BLaER1 treated with 17β-estradiol and CSF1 and Interleukin-3, amounts not matched to agents 10 nM and 100 nM (cell line): ENCODE measurements at regions not wholly inside any gene's neighbourhood (a gene's known extent, or its start where the extent isn't known, plus 50 kb on each side); places are given as distances from the start of the nearest gene placed in this dataset.

ENCODE experiments used
- H3K27ac ChIP-seq, 11 experiments: shearing (Covaris generic); formaldehyde crosslinking; 2 replicates each; pipeline ENCODE4 v1.8.1; 2022
- H3K27me3 ChIP-seq, 11 experiments: shearing (Covaris generic); formaldehyde crosslinking; 2 replicates each; pipeline ENCODE4 v1.8.1; 2022
- H3K36me3 ChIP-seq, 11 experiments: shearing (Covaris generic); formaldehyde crosslinking; 2 replicates each; pipeline ENCODE4 v1.8.1; 2022
- H3K4me1 ChIP-seq, 10 experiments: shearing (Covaris generic); formaldehyde crosslinking; 2 replicates each; pipeline ENCODE4 v1.8.1; 2022
- H3K4me2 ChIP-seq, 11 experiments: shearing (Covaris generic); formaldehyde crosslinking; 2 replicates each; pipeline ENCODE4 v1.8.1; 2022
- H3K4me3 ChIP-seq, 10 experiments: shearing (Covaris generic); formaldehyde crosslinking; 2 replicates each; pipeline ENCODE4 v1.8.1; 2022
- H3K9ac ChIP-seq, 11 experiments: shearing (Covaris generic); formaldehyde crosslinking; 2 replicates each; pipeline ENCODE4 v1.8.1; 2022
- H3K9me3 ChIP-seq, 11 experiments: shearing (Covaris generic); formaldehyde crosslinking; replicated peaks in 1 of 11; 2 replicates each; pipeline ENCODE4 v1.8.1; 2022
- H4K20me1 ChIP-seq, 11 experiments: shearing (Covaris generic); formaldehyde crosslinking; 2 replicates each; pipeline ENCODE4 v1.8.1; 2022
- Cebpa-rat ChIP-seq, 11 experiments: shearing (Covaris generic); IDR thresholded peaks; 2 replicates each; pipeline ENCODE4 v1.8.1; 2022

DNA sequence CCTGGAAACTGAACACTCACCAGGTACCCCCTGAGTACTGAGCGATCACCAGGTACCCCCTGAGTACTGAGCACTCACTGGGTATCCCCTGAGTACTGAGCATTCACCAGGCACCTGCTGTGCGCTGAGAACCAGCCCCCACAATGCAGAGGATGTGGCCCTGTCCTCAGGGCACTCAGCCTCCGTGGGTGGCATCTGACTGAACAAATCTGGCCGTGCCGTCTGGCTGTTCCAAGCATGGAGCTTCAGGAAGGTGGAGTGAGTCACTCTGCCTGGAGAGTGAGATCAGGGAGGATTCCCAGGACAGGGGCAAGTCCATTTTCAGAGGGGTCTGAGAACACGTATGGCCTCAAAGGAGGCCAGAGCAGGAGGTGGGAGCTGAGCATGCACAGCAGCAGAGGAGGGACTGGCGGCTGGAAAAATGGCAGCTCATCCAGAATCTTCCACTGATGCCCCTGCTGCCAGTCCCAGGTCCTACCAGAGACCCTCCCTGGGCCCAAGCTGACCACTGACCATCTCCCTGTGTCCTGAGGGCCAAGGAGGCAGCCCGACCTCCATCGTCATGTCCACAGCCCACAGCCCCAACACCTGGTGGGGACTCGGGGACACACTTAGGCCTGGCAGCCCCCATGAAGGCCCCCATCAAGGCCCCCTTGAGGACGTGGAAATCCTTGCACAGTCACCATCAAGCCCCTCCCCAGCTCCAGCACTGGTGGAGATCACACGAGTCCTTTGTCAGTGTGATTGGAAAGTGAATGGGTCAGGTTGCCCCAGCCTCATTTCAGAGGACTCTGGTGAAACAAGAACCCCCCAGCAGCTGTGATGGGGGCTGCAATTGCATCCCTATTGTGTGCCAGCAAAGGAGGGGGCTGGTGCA, 94.1 kb downstream of the HMX1 start:
- Histone ChIP-seq H3K27ac (no peak overlapping the region), H3K27me3 (no peaks in the 10 kb centered on the region), H4K20me1 (peaks cover 0 to 9% (median 0%) of the 10 kb centered on the region in 11 experiments; a peak in 2 of 22 replicates), H3K9ac (no peak overlapping the region), H3K4me1 (no peaks in the 10 kb centered on the region), H3K4me2 (no peak overlapping the region), H3K9me3 (no peaks in the 10 kb centered on the region), H3K4me3 (no peak overlapping the region), H3K36me3 (no peaks in the 10 kb centered on the region)
- no peak for TF ChIP-seq Cebpa-rat (IDR thresholded peaks at IDR 0.05)

DNA sequence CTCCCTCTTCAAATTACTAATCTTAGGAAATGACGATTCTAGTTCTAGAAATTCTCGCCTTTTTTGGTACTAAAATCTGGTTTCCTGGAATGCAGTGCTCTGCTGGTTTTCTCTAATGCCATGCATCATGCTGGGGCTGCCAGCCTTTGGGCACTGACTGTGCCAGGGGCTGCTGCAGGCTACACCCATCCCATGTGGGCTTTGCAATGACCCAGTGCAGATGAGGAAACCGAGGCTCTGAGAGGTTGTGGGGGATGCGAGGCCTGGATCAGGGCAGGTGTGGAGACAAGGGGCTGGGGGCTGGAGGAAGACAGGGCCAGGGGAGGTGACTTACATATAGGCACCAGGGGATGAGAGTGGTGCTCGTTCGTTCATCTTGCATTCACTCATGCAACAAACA, 95.3 kb downstream of the HMX1 start:
- Histone ChIP-seq H3K4me3 (no peak overlapping the region), H4K20me1 (peaks cover 0 to 9% (median 0%) of the 10 kb centered on the region in 11 experiments; a peak in 2 of 22 replicates), H3K36me3 (no peaks in the 10 kb centered on the region), H3K9me3 (no peaks in the 10 kb centered on the region), H3K9ac (no peak overlapping the region), H3K27ac (no peak overlapping the region), H3K27me3 (no peaks in the 10 kb centered on the region), H3K4me2 (no peak overlapping the region), H3K4me1 (peaks cover 0 to 9% (median 3%) of the 10 kb centered on the region in 10 experiments; a peak in 6 of 20 replicates)
- no peak for TF ChIP-seq Cebpa-rat (IDR thresholded peaks at IDR 0.05)

DNA sequence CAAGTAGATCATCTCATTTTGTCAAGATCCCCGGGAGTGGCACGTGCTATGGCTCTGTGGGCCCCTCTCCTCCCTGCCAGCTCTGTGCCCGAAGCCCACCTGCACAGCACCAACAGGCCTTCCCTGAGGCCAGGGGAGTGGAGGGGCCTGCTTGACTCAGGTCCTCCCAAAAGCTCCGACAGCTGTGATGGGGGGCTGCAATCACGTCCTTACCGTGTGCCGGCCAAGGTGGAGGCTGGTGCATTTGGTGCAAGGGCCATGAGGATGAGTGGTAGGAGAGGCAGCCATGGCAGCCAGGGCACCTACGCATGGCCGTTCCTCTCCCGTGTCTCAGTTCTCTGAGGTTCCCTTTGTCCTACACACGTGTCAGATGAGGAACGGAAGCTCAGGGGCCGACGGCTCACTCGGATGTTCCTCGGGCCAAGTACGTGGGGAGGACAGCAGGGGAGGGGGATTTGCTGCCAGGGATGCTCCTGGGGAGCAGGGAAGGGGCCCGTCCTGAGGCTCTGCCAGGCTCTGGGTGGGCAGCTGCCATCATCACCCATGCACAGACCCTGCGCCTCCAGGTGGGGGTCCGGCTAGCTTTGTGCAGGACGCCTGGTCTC, 95.8 kb downstream of the HMX1 start:
- Histone ChIP-seq H3K36me3 (no peaks in the 10 kb centered on the region), H3K4me3 (no peak overlapping the region), H3K9ac (no peak overlapping the region), H3K27me3 (no peaks in the 10 kb centered on the region), H3K27ac (no peak overlapping the region), H3K9me3 (no peaks in the 10 kb centered on the region), H3K4me1 (peaks cover 0 to 12% (median 6%) of the 10 kb centered on the region in 10 experiments; a peak in 7 of 20 replicates), H3K4me2 (no peak overlapping the region), H4K20me1 (peaks cover 0 to 9% (median 0%) of the 10 kb centered on the region in 11 experiments; a peak in 2 of 22 replicates)
- no peak for TF ChIP-seq Cebpa-rat (IDR thresholded peaks at IDR 0.05)

DNA sequence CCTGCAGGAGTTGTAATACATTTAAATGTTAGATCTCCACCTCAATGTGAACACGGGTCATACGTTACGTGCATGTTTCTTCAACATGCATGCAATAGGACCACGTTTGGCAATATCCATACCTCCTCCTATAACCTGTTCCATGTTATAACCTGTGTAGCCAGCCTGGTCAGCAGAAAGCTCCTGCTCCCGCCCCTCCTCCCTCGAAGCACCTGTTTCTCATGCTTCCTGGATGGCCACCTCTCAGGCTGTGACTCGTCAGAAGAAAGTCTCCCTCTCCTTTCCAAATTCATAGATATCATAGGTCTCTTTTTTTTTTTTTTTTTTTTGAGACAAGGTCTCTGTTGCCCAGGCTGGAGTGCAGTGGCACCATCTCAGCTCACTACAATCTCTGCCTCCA, 96.5 kb downstream of the HMX1 start:
- Histone ChIP-seq H4K20me1 (peaks cover 0 to 9% (median 0%) of the 10 kb centered on the region in 11 experiments; a peak in 2 of 22 replicates), H3K9ac (no peak overlapping the region), H3K4me2 (no peak overlapping the region), H3K27me3 (no peaks in the 10 kb centered on the region), H3K36me3 (no peaks in the 10 kb centered on the region), H3K4me3 (no peak overlapping the region), H3K4me1 (peaks cover 0 to 12% (median 7%) of the 10 kb centered on the region in 10 experiments; a peak in 7 of 20 replicates), H3K27ac (no peak overlapping the region), H3K9me3 (no peaks in the 10 kb centered on the region)
- TF ChIP-seq Cebpa-rat (IDR thresholded peaks at IDR 0.05): no peak

DNA sequence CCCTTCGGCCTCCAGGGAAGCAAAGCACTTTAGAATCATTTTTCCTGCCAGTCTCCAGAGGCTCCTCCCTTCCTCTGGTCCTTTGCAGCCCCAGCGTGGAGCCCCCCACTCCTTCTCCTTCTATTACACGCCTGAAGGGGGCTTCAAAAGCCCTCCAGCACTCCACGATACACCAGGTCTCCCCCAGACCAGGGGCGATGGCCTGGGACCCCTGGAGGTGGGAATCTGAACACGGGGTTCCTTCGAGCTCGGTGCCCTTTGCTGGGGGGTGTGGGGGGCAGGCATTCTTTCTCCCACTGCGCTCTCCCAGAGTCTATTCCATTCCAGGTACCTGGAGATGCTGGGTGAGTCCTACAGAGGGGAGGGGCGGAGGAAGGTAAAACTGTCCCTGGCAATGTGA, 97.6 kb downstream of the HMX1 start:
- Histone ChIP-seq H3K4me3 (no peak overlapping the region), H3K9me3 (no peaks in the 10 kb centered on the region), H3K4me2 (no peak overlapping the region), H3K27ac (no peak overlapping the region), H3K4me1 (peaks cover 0 to 12% (median 7%) of the 10 kb centered on the region in 10 experiments; a peak in 7 of 20 replicates), H3K27me3 (no peaks in the 10 kb centered on the region), H3K36me3 (no peaks in the 10 kb centered on the region), H4K20me1 (peaks cover 0 to 9% (median 0%) of the 10 kb centered on the region in 11 experiments; a peak in 2 of 22 replicates), H3K9ac (no peak overlapping the region)
- TF ChIP-seq Cebpa-rat (IDR thresholded peaks at IDR 0.05): no peak

DNA sequence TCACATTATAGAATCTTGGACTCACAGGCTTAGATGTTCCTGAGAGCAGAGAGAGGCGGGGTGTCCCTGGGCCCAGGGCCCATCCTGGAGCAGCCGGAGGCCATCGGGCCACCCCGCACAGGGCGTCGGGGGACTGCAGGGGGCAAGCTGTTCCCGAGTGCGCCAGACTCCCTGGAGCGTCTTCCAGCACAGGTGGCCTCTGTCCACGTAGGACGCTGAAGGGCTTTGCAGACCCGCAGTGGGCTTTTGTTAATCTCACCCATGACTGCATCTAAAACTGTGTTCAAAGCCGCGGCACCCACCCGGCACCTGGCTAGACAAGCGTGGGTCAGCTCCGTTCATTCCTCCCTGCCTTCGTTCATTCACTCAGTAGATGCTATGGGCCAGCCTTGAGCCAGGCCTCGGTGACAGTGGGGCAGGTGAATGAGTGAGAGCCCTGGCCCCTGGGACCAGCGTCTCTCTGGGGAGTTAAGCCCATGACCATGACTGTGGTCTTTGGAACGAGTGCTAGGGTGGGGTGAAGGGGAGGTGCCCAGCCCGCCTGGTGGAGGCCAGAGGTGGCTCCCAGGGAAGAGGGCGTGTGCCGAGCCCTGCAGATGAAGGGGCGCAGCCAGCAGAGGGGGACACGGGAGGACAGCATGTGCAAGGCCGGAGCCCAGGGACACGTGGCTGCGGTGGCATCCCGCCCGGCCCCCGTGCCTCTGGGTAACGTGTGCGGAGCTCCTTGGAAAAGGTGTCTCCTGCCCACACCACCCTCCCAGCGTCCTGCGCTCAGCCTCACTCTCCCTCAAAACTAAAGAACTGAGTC, 98.3 kb downstream of the HMX1 start:
- Histone ChIP-seq H3K9me3 (no peaks in the 10 kb centered on the region), H3K36me3 (no peaks in the 10 kb centered on the region), H3K27me3 (no peaks in the 10 kb centered on the region), H3K4me2 (no peak overlapping the region), H4K20me1 (peaks cover 0 to 5% (median 0%) of the 10 kb centered on the region in 11 experiments; a peak in 2 of 22 replicates), H3K4me1 (peaks cover 0 to 12% (median 7%) of the 10 kb centered on the region in 10 experiments; a peak in 7 of 20 replicates), H3K27ac (no peak overlapping the region), H3K4me3 (no peak overlapping the region), H3K9ac (no peak overlapping the region)
- no peak for TF ChIP-seq Cebpa-rat (IDR thresholded peaks at IDR 0.05)

DNA sequence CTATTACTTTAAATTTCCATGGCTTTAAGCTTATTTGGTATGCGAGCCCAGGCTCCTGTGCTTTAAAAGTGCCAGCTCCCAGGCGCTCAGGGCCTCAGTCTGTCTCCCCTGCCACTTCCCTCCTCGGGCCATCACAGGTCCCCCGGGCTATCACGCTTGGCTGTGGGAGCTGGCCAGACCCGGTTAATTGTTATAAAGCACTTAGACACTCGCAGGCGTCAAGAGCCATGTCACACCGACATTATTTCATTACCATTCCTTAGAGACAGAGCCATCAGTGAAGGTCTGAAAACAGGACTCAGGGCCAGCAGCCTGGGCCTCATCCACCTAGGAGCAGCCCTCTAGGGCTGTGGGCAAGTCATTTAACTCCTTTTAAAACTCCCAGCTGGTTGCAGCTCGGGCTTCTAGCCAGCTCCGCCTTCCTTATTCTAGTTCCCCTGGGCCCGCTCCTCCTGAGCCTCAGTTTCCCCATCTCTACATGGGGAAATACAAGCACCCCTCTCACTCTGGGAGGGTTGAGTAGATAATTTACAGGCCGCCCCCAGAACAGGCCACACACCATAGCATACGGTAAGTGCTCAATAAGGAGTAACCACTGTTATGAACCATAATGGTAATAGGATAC, 99.0 kb downstream of the HMX1 start:
- peaks cover 0 to 12% (median 7%) of the 10 kb centered on the region in 10 experiments; a peak in 7 of 20 replicates for H3K4me1 ChIP-seq
- no peaks in the 10 kb centered on the region for H3K9me3 ChIP-seq
- H3K27ac ChIP-seq: no peak overlapping the region
- no peak overlapping the region for H3K9ac ChIP-seq
- H3K4me3 ChIP-seq: no peak overlapping the region
- no peak overlapping the region for H3K4me2 ChIP-seq
- no peaks in the 10 kb centered on the region; a peak in 2 of 22 replicates for H4K20me1 ChIP-seq
- no peak for TF ChIP-seq Cebpa-rat (IDR thresholded peaks at IDR 0.05)
- no peaks in the 10 kb centered on the region for H3K27me3 ChIP-seq
- no peaks in the 10 kb centered on the region for H3K36me3 ChIP-seq

DNA sequence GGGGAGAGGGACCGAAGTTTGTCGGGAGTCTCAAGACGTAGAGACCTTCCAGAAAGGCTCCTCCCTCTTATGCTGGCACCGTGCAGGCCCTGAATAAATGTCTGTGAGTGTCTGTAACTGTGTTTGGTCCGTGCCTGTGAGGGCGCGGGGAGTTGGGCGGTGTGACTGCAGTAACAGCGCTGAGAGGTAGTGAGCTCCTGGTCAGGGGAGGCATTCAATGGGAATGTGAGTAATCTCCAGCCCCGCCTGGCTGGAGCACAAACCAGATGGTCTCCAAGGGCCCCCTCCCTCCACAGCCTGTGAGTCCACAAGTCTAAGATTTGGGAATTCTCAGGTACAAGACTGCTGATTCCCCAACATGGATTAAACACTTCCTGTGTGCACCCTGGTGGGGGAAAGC, 100.0 kb downstream of the HMX1 start:
- H3K9ac ChIP-seq: no peak overlapping the region
- no peaks in the 10 kb centered on the region for H3K9me3 ChIP-seq
- H3K4me2 ChIP-seq: no peak overlapping the region
- H3K27ac ChIP-seq: no peak overlapping the region
- no peaks in the 10 kb centered on the region for H3K27me3 ChIP-seq
- H4K20me1 ChIP-seq: no peaks in the 10 kb centered on the region; a peak in 2 of 22 replicates
- no peak for TF ChIP-seq Cebpa-rat (IDR thresholded peaks at IDR 0.05)
- H3K4me3 ChIP-seq: no peak overlapping the region
- no peaks in the 10 kb centered on the region for H3K36me3 ChIP-seq
- peaks cover 0 to 12% (median 7%) of the 10 kb centered on the region in 10 experiments; a peak in 7 of 20 replicates for H3K4me1 ChIP-seq
